Upper lobe of left lung (tissue), 4 donors: ENCODE measurements at regions not wholly inside any gene's neighbourhood (a gene's known extent, or its start where the extent isn't known, plus 50 kb on each side); places are given as distances from the start of the nearest gene placed in this dataset.

ENCODE experiments used
- CTCF ChIP-seq, 6 experiments: fragments of 450-650 bp in 4 of 6; fragments of 200-600 bp in 2 of 6; sonication (generic) in 2 of 6; IDR thresholded peaks; one replicate each; pipeline ENCODE4 v1.5.1; 2016 to 2019; ENCODE audit warnings: antibody characterized with exemption in 6 of 6
- POLR2A ChIP-seq, 4 donors: fragments of 450-650 bp; IDR thresholded peaks; one replicate each; pipeline ENCODE4 v1.5.1; 2016 to 2017; ENCODE audit warnings: antibody characterized with exemption in 4 of 4, mild to moderate bottlenecking in 2 of 4
- POLR2AphosphoS5 ChIP-seq, 2 donors: sonication (generic); formaldehyde crosslinking; IDR thresholded peaks; one replicate each; pipeline ENCODE4 v1.5.1; 2017; ENCODE audit warnings: antibody characterized with exemption in 2 of 2

- TF ChIP-seq POLR2A (IDR thresholded peaks at IDR 0.05): no peak
- TF ChIP-seq CTCF (IDR thresholded peaks at IDR 0.05): no peak
- TF ChIP-seq POLR2AphosphoS5 (IDR thresholded peaks at IDR 0.05): no peak
Observed at GRCh38 chr19:34084396-34085145, 87.7 kb upstream of the LSM14A start.
